Epithelial cell of proximal tubule (primary cell): ENCODE measurements at regions not wholly inside any gene's neighbourhood (a gene's known extent, or its start where the extent isn't known, plus 50 kb on each side); places are given as distances from the start of the nearest gene placed in this dataset.

Experiments
- DNase-seq: peaks from one replicate; pipeline ENCODE4 v3.0.0-alpha.2; 2011; ENCODE audit warnings: low read depth
- H3K4me3 ChIP-seq: 2 replicates; pipeline ENCODE4 v1.5.1; 2011; ENCODE audit warnings: low read depth, mild to moderate bottlenecking, low read length
- CTCF ChIP-seq: conservative IDR thresholded peaks from 2 replicates; pipeline ENCODE4 v1.5.1; 2012; ENCODE audit warnings: low read depth, mild to moderate bottlenecking, low read length

- TF ChIP-seq CTCF, result peak; percentile 7
- H3K4me3 ChIP-seq, result no peak overlapping the region
These were observed 102.0 kb downstream of the MGST1 start for GRCh38 chr12:16449459-16449858.

GRCh38 chr12:16453319-16453718, 105.9 kb downstream of the MGST1 start:
- DNase-seq, result no peak
- no peak for TF ChIP-seq CTCF
- H3K4me3 ChIP-seq, result no peak overlapping the region

More at GRCh38 chr12:16449459-16449858, 102.0 kb downstream of the MGST1 start:
- DNase-seq, result no peak

GRCh38 chr12:16454481-16454880, 107.0 kb downstream of the MGST1 start:
- TF ChIP-seq CTCF, result no peak
- H3K4me3 ChIP-seq, result no peak overlapping the region
- no peak for DNase-seq

GRCh38 chr12:16458521-16459078, 111.2 kb downstream of the MGST1 start:
- TF ChIP-seq CTCF, result no peak

GRCh38 chr12:16467272-16467671, 119.8 kb downstream of the MGST1 start:
- no peak overlapping the region for H3K4me3 ChIP-seq
- TF ChIP-seq CTCF, result no peak
- DNase-seq, result no peak

More at GRCh38 chr12:16458521-16459078, 111.2 kb downstream of the MGST1 start:
- no peak for DNase-seq
- H3K4me3 ChIP-seq, result no peak overlapping the region

- TF ChIP-seq CTCF, result no peak
- no peak overlapping the region for H3K4me3 ChIP-seq
- no peak for DNase-seq
These were observed 125.2 kb downstream of the MGST1 start for GRCh38 chr12:16472631-16473030.

GRCh38 chr12:16473610-16474326, 126.3 kb downstream of the MGST1 start:
- no peak for DNase-seq
- no peak overlapping the region for H3K4me3 ChIP-seq
- TF ChIP-seq CTCF, result no peak
